A204.1 (cell line): ENCODE measurements at regions not wholly inside any gene's neighbourhood (a gene's known extent, or its start where the extent isn't known, plus 50 kb on each side); places are given as distances from the start of the nearest gene placed in this dataset.
"Not testable (repeated sequence)": the region's sequence is repeated elsewhere in the genome, so short reads cannot be mapped to it uniquely, and the experiment has no call there.

Source experiments
- FAIRE-seq: peaks from 2 replicates; lab custom pipeline; 2012; peaks lifted over from hg19 to GRCh38; lab: Jason Lieb, UNC

- no peak for FAIRE-seq
Measured at GRCh38 chr13:103953859-103954258, 887.6 kb upstream of the SLC10A2 start.

- no peak for FAIRE-seq
Measured at GRCh38 chr13:103952183-103952582, 886.0 kb upstream of the SLC10A2 start.

- FAIRE-seq, result no peak
Measured at GRCh38 chr13:103948426-103948825, 882.2 kb upstream of the SLC10A2 start.

GRCh38 chr13:103945836-103946235 is 879.6 kb upstream of the SLC10A2 start:
- no peak for FAIRE-seq

GRCh38 chr13:103941506-103942140 is 875.4 kb upstream of the SLC10A2 start:
- FAIRE-seq, result no peak

GRCh38 chr13:103935117-103935516 is 868.9 kb upstream of the SLC10A2 start:
- FAIRE-seq, result no peak

- no peak for FAIRE-seq
Measured at GRCh38 chr13:103931885-103932284, 865.7 kb upstream of the SLC10A2 start.

- no peak for FAIRE-seq
Measured at GRCh38 chr13:103931331-103931845, 865.2 kb upstream of the SLC10A2 start.

GRCh38 chr13:103926118-103926517 is 859.9 kb upstream of the SLC10A2 start:
- FAIRE-seq, result no peak

GRCh38 chr13:103908911-103909310 is 842.7 kb upstream of the SLC10A2 start:
- no peak for FAIRE-seq

- FAIRE-seq, result no peak
Measured at GRCh38 chr13:103908274-103908673, 842.1 kb upstream of the SLC10A2 start.

GRCh38 chr13:103903790-103904189 is 837.6 kb upstream of the SLC10A2 start:
- no peak for FAIRE-seq

- no peak for FAIRE-seq
Measured at GRCh38 chr13:103898481-103898880, 832.3 kb upstream of the SLC10A2 start.

GRCh38 chr13:103895835-103896531 is 829.8 kb upstream of the SLC10A2 start:
- no peak for FAIRE-seq

GRCh38 chr13:103894626-103895025 is 828.4 kb upstream of the SLC10A2 start:
- no peak for FAIRE-seq

- no peak for FAIRE-seq
Measured at GRCh38 chr13:103884101-103884723, 818.0 kb upstream of the SLC10A2 start.

GRCh38 chr13:103883698-103884097 is 817.5 kb upstream of the SLC10A2 start:
- FAIRE-seq, result no peak

- no peak for FAIRE-seq
Measured at GRCh38 chr13:103883164-103883563, 816.9 kb upstream of the SLC10A2 start.

- FAIRE-seq, result not testable (repeated sequence)
Measured at GRCh38 chr13:103880146-103880545, 813.9 kb upstream of the SLC10A2 start.

GRCh38 chr13:103878891-103879605 is 812.8 kb upstream of the SLC10A2 start:
- FAIRE-seq, result no peak

- FAIRE-seq, result no peak
Measured at GRCh38 chr13:103876571-103876970, 810.4 kb upstream of the SLC10A2 start.

- FAIRE-seq, result no peak
Measured at GRCh38 chr13:103873725-103874124, 807.5 kb upstream of the SLC10A2 start.

- no peak for FAIRE-seq
Measured at GRCh38 chr13:103866048-103866447, 799.8 kb upstream of the SLC10A2 start.
